GM12878 (cell line): ENCODE measurements at regions not wholly inside any gene's neighbourhood (a gene's known extent, or its start where the extent isn't known, plus 50 kb on each side); places are given as distances from the start of the nearest gene placed in this dataset.

Experiments
- ATF3 ChIP-seq: IDR thresholded peaks from 2 replicates; pipeline ENCODE4 v1.6.1; 2011; ENCODE audit warnings: low read depth, mild to moderate bottlenecking, low read length, moderate library complexity, borderline replicate concordance; ENCODE audit errors: extremely low read depth
- CEBPZ ChIP-seq: fragments of 150-350 bp; IDR thresholded peaks from 2 replicates; pipeline ENCODE4 v1.6.1; 2016; ENCODE audit warnings: low read depth, low read length
- CHD1 ChIP-seq: IDR thresholded peaks from 2 replicates; pipeline ENCODE4 v1.6.1; 2012; ENCODE audit warnings: low read depth, low read length, improper control_type of control experiment
- ELK1 ChIP-seq: IDR thresholded peaks from 2 replicates; pipeline ENCODE4 v1.6.1; 2012; ENCODE audit warnings: low read depth, low read length, improper control_type of control experiment
- ESRRA ChIP-seq: IDR thresholded peaks from 2 replicates; pipeline ENCODE4 v1.6.1; 2012; ENCODE audit warnings: mild to moderate bottlenecking, low read length, improper control_type of control experiment
- HDAC2 ChIP-seq: fragments of 200-600 bp; sonication (generic); IDR thresholded peaks from 2 replicates; pipeline ENCODE4 v1.6.1; 2017
- MEF2A ChIP-seq: IDR thresholded peaks from 2 replicates; pipeline ENCODE4 v1.6.1; 2011; ENCODE audit warnings: low read depth, mild to moderate bottlenecking, low read length, moderate library complexity; ENCODE audit not compliant: insufficient read depth
- POLR2AphosphoS5 ChIP-seq: IDR thresholded peaks from 2 replicates; pipeline ENCODE4 v1.6.1; 2011; ENCODE audit warnings: mild to moderate bottlenecking, low read length, inconsistent platforms
- POU2F2 ChIP-seq: IDR thresholded peaks from 3 replicates; pipeline ENCODE4 v1.6.1; 2011; ENCODE audit warnings: low read depth, mild to moderate bottlenecking, low read length, borderline replicate concordance
- RAD21 ChIP-seq: IDR thresholded peaks from 2 replicates; pipeline ENCODE4 v1.6.1; 2011; ENCODE audit warnings: mild to moderate bottlenecking, low read depth, low read length, moderate library complexity; ENCODE audit not compliant: insufficient read depth
- SIN3A ChIP-seq: IDR thresholded peaks from 2 replicates; pipeline ENCODE4 v1.6.1; 2012; ENCODE audit warnings: low read depth, low read length, improper control_type of control experiment
- SP1 ChIP-seq: IDR thresholded peaks from one replicate; pipeline ENCODE4 v1.6.1; 2011; ENCODE audit warnings: low read depth, low read length
- ZBTB40 ChIP-seq: fragments of 450-650 bp; IDR thresholded peaks from 2 replicates; pipeline ENCODE4 v1.6.1; 2016; ENCODE audit warnings: mild to moderate bottlenecking, moderate library complexity, borderline replicate concordance
- ZNF592 ChIP-seq: fragments of 450-650 bp; IDR thresholded peaks from 2 replicates; pipeline ENCODE4 v1.6.1; 2017; ENCODE audit warnings: mild to moderate bottlenecking, moderate library complexity

GRCh38 chr3:145015253-145015652 is 1043.6 kb downstream of the DIPK2A start:
- TF ChIP-seq ESRRA: no peak
- TF ChIP-seq ZBTB40: no peak
- TF ChIP-seq ATF3: no peak
- no peak for TF ChIP-seq CEBPZ
- TF ChIP-seq POLR2AphosphoS5: no peak
- TF ChIP-seq ELK1: no peak
- no peak for TF ChIP-seq SP1
- TF ChIP-seq SIN3A: no peak
- TF ChIP-seq CHD1: no peak
- TF ChIP-seq POU2F2: no peak
- no peak for TF ChIP-seq HDAC2
- TF ChIP-seq MEF2A: no peak
- no peak for TF ChIP-seq ZNF592
- TF ChIP-seq RAD21: no peak
